ENCODE measurements at regions not wholly inside any gene's neighbourhood (a gene's known extent, or its start where the extent isn't known, plus 50 kb on each side); places are given as distances from the start of the nearest gene placed in this dataset.
A peak's percentile ranks its signal among the peaks of the same experiment; 100 is the strongest.

- peak; percentile 7 for DNase-seq (ENCODE audit: low read depth)
These were observed 50.8 kb upstream of the CACNA2D3 start for GRCh38 chr3:54071601-54072000.

GRCh38 chr3:54069961-54070360 is 52.4 kb upstream of the CACNA2D3 start:
- DNase-seq (ENCODE audit: low read depth), result no peak

- no peak for DNase-seq (ENCODE audit: low read depth)
These were observed 55.2 kb upstream of the CACNA2D3 start for GRCh38 chr3:54067055-54067698.

GRCh38 chr3:54066253-54066652 is 56.1 kb upstream of the CACNA2D3 start:
- no peak for DNase-seq (ENCODE audit: low read depth)

GRCh38 chr3:54065586-54065985 is 56.8 kb upstream of the CACNA2D3 start:
- DNase-seq (ENCODE audit: low read depth), result no peak

GRCh38 chr3:54065140-54065539 is 57.2 kb upstream of the CACNA2D3 start:
- no peak for DNase-seq (ENCODE audit: low read depth)

GRCh38 chr3:54064486-54064885 is 57.9 kb upstream of the CACNA2D3 start:
- DNase-seq (ENCODE audit: low read depth), result no peak

GRCh38 chr3:54062546-54062945 is 59.8 kb upstream of the CACNA2D3 start:
- no peak for DNase-seq (ENCODE audit: low read depth)

- DNase-seq (ENCODE audit: low read depth), result peak; percentile 59
These were observed 65.8 kb upstream of the CACNA2D3 start for GRCh38 chr3:54056521-54056920.

- DNase-seq (ENCODE audit: low read depth), result no peak
These were observed 68.5 kb upstream of the CACNA2D3 start for GRCh38 chr3:54053882-54054281.

GRCh38 chr3:54053211-54053610 is 69.1 kb upstream of the CACNA2D3 start:
- no peak for DNase-seq (ENCODE audit: low read depth)

GRCh38 chr3:54047568-54047967 is 74.8 kb upstream of the CACNA2D3 start:
- DNase-seq (ENCODE audit: low read depth), result no peak

GRCh38 chr3:54046641-54047214 is 75.6 kb upstream of the CACNA2D3 start:
- peak; percentile 85 for DNase-seq (ENCODE audit: low read depth)

GRCh38 chr3:54045061-54045815 is 77.1 kb upstream of the CACNA2D3 start:
- peak; percentile 6 for DNase-seq (ENCODE audit: low read depth)

GRCh38 chr3:54042259-54042823 is 80.0 kb upstream of the CACNA2D3 start:
- DNase-seq (ENCODE audit: low read depth), result no peak

GRCh38 chr3:54040476-54040875 is 81.9 kb upstream of the CACNA2D3 start:
- no peak for DNase-seq (ENCODE audit: low read depth)

GRCh38 chr3:54038391-54038790 is 84.0 kb upstream of the CACNA2D3 start:
- DNase-seq (ENCODE audit: low read depth), result no peak

GRCh38 chr3:54036543-54036942 is 85.8 kb upstream of the CACNA2D3 start:
- DNase-seq (ENCODE audit: low read depth), result no peak

GRCh38 chr3:54034971-54035370 is 87.4 kb upstream of the CACNA2D3 start:
- DNase-seq (ENCODE audit: low read depth), result peak; percentile 25

- DNase-seq (ENCODE audit: low read depth), result no peak
These were observed 88.6 kb upstream of the CACNA2D3 start for GRCh38 chr3:54033761-54034160.

GRCh38 chr3:54032598-54032997 is 89.8 kb upstream of the CACNA2D3 start:
- no peak for DNase-seq (ENCODE audit: low read depth)

- DNase-seq (ENCODE audit: low read depth), result no peak
These were observed 94.0 kb upstream of the CACNA2D3 start for GRCh38 chr3:54028372-54028771.

All from HT1080 (cell line).